Psoas muscle (tissue), 7 donors: ENCODE measurements at regions not wholly inside any gene's neighbourhood (a gene's known extent, or its start where the extent isn't known, plus 50 kb on each side); places are given as distances from the start of the nearest gene placed in this dataset.

ENCODE experiments used
- ATAC-seq, 4 donors: fragments of 200-7000 bp; cut with Tn5 transposase; one replicate each; pipeline ENCODE4 v1.9.1; 2020; ENCODE audit warnings: moderate library complexity in 3 of 4, mild to moderate bottlenecking in 2 of 4
- DNase-seq, 2 donors: peaks; one replicate each; pipeline ENCODE4 v3.0.0-alpha.2; 2020
- H3K27ac ChIP-seq: fragments of 200-600 bp; one replicate; pipeline ENCODE4 v1.8.0; 2022
- H3K27me3 ChIP-seq, 3 donors: fragments of 200-600 bp in 1 of 3; one replicate each; pipeline versions ENCODE4 v1.6.1 to v1.8.0; 2013 to 2022; ENCODE audit warnings: low read length in 2 of 3, mild to moderate bottlenecking in 2 of 3, moderate library complexity in 1 of 3; ENCODE audit not compliant: insufficient read depth in 3 of 3
- H3K36me3 ChIP-seq, 2 donors: fragments of 200-600 bp in 1 of 2; one replicate each; pipeline versions ENCODE4 v1.6.1 to v1.8.0; 2013 to 2022; ENCODE audit warnings: low read depth in 1 of 2, mild to moderate bottlenecking in 1 of 2, moderate library complexity in 1 of 2; ENCODE audit not compliant: insufficient read depth in 1 of 2
- H3K4me1 ChIP-seq: fragments of 200-600 bp; one replicate; pipeline ENCODE4 v1.8.0; 2022
- H3K4me3 ChIP-seq: fragments of 200-600 bp; one replicate; pipeline ENCODE4 v1.8.0; 2022; ENCODE audit warnings: mild to moderate bottlenecking
- H3K9me3 ChIP-seq: fragments of 200-600 bp; one replicate; pipeline ENCODE4 v1.8.0; 2022
- CTCF ChIP-seq: fragments of 200-600 bp; IDR thresholded peaks from one replicate; pipeline ENCODE4 v1.8.0; 2022; ENCODE audit warnings: antibody characterized with exemption
- WGBS, 3 donors: extraction: QIAGEN DNeasy Blood & Tissue Kit; methylation state at CpG; one replicate each; pipeline versions ENCODE4 v1.1.6 to v1.1.7; 2013; 5-methylcytosine and 5-hydroxymethylcytosine counted together
- intact Hi-C, 2 donors: fragments of 100-400 bp; cut with DNase I; formaldehyde crosslinking; loops; one replicate each; pipeline versions ENCODE4 v1.11.0 to v1.14.2; 2022
- donor health status: healthy with polysubstance abuse.
- donor health status: DM: no; HTN: no; CAD: no; lungs with moderate emphysema.
- donor health status: Bipolar disorder and iron deficiency.
- donor health status: healthy.
- donor health status: DM: yes; HTN: yes; CAD: no.
- donor health status: DM: no; HTN: no; CAD: no.
- donor health status: DM: yes; HTN: yes; CAD: no.

DNA sequence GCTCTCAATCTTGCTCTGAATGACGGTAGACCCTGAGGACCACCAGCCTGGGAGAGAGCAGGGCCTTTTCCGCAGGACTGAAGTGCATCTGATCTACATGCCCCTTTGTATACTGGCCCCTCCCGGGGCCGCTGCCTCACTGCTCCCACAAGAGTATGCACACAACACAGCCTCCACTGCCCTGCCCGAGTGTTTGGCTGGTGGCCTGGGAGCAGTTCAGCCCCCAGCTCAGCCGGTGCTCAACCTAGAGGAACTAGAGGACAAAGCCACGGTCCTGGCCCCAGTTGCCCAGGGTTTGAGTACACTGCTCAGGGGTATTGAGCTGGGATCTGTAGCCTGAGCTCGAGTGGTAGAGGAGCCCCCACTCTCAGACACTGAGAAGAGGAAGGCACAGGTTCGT is 118.9 kb upstream of the CAB39 start:
- intact Hi-C loops, result no loop called here
- no peaks in the 10 kb centered on the region for H3K27me3 ChIP-seq
- H3K4me3 ChIP-seq, result no peak overlapping the region
- H3K9me3 ChIP-seq, result no peaks in the 10 kb centered on the region
- H3K36me3 ChIP-seq, result no peaks in the 10 kb centered on the region
- no peak for DNase-seq
- no peak overlapping the region for H3K27ac ChIP-seq
- H3K4me1 ChIP-seq, result no peaks in the 10 kb centered on the region
- TF ChIP-seq CTCF, result no peak
- ATAC-seq, result no peak
- WGBS, 3 donors, result 79 to 86% (median 83%) methylated on average over 9 of the region's 9 CpGs

GRCh38 chr2:230594286-230594840 is 118.3 kb upstream of the CAB39 start:
- intact Hi-C loops, result no loop called here
- Histone ChIP-seq H3K36me3 (no peaks in the 10 kb centered on the region), H3K27me3 (no peaks in the 10 kb centered on the region), H3K4me3 (no peak overlapping the region), H3K4me1 (no peaks in the 10 kb centered on the region), H3K27ac (no peak overlapping the region), H3K9me3 (no peaks in the 10 kb centered on the region)
- WGBS, 3 donors, result 84 to 96% (median 96%) methylated on average over 3 of the region's 3 CpGs
- ATAC-seq (no peak), DNase-seq (no peak)
- TF ChIP-seq CTCF, result no peak

GRCh38 chr2:230599853-230600252 is 112.8 kb upstream of the CAB39 start:
- H3K27me3 ChIP-seq, result no peaks in the 10 kb centered on the region
- no peak overlapping the region for H3K4me3 ChIP-seq
- intact Hi-C loops, result loop anchor here in 1 of 2 donors (10.0 kb wide), 1 partner anchor 795 kb away; no protein-coding TSS in a partner anchor
- 50 to 77% (median 58%) methylated on average over 2 of the region's 2 CpGs for WGBS, 3 donors
- no peak overlapping the region for H3K27ac ChIP-seq
- H3K9me3 ChIP-seq, result no peaks in the 10 kb centered on the region
- H3K4me1 ChIP-seq, result no peaks in the 10 kb centered on the region
- H3K36me3 ChIP-seq, result no peaks in the 10 kb centered on the region
- DNase-seq, result no peak
- TF ChIP-seq CTCF, result no peak
- ATAC-seq, result no peak

DNA sequence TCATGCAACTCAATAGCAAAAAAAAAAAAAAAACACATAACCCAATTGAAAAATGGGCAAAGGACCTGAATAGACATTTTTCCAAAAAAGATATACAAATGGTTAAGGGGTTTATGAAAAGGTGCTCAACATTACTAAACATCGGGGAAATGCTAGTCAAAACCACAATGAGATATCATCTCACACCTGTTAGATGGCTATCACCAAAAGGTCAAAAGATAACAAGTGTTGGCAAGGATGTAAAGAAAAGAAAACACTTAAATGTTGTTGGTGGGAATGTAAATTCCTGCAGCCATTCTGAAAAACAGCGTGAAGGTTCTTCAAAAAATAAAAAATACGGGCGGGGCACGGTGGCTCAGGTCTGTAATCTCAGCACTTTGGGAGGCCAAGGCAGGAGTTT is 112.4 kb upstream of the CAB39 start:
- Histone ChIP-seq H3K27ac (no peak overlapping the region), H3K4me3 (no peak overlapping the region), H3K27me3 (no peaks in the 10 kb centered on the region), H3K9me3 (no peaks in the 10 kb centered on the region), H3K36me3 (no peaks in the 10 kb centered on the region), H3K4me1 (no peaks in the 10 kb centered on the region)
- DNase-seq (no peak), ATAC-seq (no peak)
- WGBS, 3 donors, result 58 to 70% (median 60%) methylated on average over 5 of the region's 5 CpGs
- intact Hi-C loops, result loop anchor here in 1 of 2 donors (10.0 kb wide), 1 partner anchor 795 kb away; no protein-coding TSS in a partner anchor
- no peak for TF ChIP-seq CTCF

GRCh38 chr2:230600881-230601280 is 111.8 kb upstream of the CAB39 start:
- intact Hi-C loops, result loop anchor here in 1 of 2 donors (10.0 kb wide), 1 partner anchor 796 kb away; no protein-coding TSS in a partner anchor
- Histone ChIP-seq H3K27me3 (no peaks in the 10 kb centered on the region), H3K27ac (no peak overlapping the region), H3K4me3 (no peak overlapping the region), H3K9me3 (no peaks in the 10 kb centered on the region), H3K36me3 (no peaks in the 10 kb centered on the region), H3K4me1 (no peaks in the 10 kb centered on the region)
- TF ChIP-seq CTCF, result no peak
- ATAC-seq (no peak), DNase-seq (no peak)
- WGBS, 3 donors, result 65 to 69% (median 68%) methylated on average over 4 of the region's 4 CpGs
